ENCODE measurements at regions not wholly inside any gene's neighbourhood (a gene's known extent, or its start where the extent isn't known, plus 50 kb on each side); places are given as distances from the start of the nearest gene placed in this dataset.

DNA sequence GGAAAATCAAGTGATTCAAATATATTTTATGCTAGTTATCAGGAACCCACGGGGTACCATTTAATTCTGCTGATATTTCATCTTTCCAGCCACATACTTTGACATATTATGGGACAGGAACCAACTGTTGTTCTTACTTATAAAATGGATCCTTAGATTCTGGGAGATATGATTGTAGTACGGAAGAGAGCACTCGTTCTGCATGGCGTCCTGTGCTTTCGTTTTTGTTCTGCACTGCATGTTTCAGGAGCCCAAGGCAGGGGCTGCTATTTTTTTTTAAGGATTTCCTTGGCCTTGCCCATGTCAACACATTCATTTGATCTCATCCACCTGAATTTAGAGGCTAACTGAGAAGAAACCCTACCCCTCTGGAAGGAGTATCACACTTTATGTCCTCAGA, 245.5 kb upstream of the TLL1 start:
- TF ChIP-seq, protein P1, sequence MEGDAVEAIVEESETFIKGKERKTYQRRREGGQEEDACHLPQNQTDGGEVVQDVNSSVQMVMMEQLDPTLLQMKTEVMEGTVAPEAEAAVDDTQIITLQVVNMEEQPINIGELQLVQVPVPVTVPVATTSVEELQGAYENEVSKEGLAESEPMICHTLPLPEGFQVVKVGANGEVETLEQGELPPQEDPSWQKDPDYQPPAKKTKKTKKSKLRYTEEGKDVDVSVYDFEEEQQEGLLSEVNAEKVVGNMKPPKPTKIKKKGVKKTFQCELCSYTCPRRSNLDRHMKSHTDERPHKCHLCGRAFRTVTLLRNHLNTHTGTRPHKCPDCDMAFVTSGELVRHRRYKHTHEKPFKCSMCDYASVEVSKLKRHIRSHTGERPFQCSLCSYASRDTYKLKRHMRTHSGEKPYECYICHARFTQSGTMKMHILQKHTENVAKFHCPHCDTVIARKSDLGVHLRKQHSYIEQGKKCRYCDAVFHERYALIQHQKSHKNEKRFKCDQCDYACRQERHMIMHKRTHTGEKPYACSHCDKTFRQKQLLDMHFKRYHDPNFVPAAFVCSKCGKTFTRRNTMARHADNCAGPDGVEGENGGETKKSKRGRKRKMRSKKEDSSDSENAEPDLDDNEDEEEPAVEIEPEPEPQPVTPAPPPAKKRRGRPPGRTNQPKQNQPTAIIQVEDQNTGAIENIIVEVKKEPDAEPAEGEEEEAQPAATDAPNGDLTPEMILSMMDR (IDR thresholded peaks at IDR 0.05): no peak
- H3K27ac ChIP-seq: no peak overlapping the region
- H3K27me3 ChIP-seq (ENCODE audit: low read depth): no peaks in the 10 kb centered on the region
- H3K4me3 ChIP-seq: no peak overlapping the region
- intact Hi-C loops (cut with DNase I): no loop called here
- H3K36me3 ChIP-seq: no peaks in the 10 kb centered on the region
- DNase-seq (no peak), ATAC-seq (no peak)
- H3K4me1 ChIP-seq: no peaks in the 10 kb centered on the region
- no peaks in the 10 kb centered on the region for H3K9me3 ChIP-seq

DNA sequence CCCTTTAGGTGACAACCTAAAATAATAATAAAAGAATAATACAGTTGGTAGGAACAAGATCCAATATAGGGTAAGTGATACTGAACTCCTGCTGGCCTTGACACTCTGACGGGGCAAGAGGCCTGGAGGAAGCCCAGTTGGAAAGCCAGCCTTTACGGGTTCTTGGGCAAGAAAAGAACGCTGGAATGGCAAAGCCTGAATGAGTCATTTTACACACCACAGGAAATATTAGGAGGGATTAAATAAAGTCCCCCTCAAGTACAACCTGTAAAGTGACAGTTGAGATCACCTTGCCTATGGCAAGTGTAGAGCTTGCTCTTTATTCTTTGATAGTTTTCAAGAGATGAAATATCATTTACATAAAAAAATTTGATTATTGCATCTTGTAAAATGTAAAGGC, 244.5 kb upstream of the TLL1 start:
- DNase-seq (no peak), ATAC-seq (no peak)
- TF ChIP-seq, protein P1 (IDR thresholded peaks at IDR 0.05): no peak
- intact Hi-C loops (cut with DNase I): no loop called here
- Histone ChIP-seq H3K4me3 (no peak overlapping the region), H3K9me3 (no peaks in the 10 kb centered on the region), H3K4me1 (no peaks in the 10 kb centered on the region), H3K36me3 (no peaks in the 10 kb centered on the region), H3K27me3 (ENCODE audit: low read depth) (no peaks in the 10 kb centered on the region), H3K27ac (no peak overlapping the region)

DNA sequence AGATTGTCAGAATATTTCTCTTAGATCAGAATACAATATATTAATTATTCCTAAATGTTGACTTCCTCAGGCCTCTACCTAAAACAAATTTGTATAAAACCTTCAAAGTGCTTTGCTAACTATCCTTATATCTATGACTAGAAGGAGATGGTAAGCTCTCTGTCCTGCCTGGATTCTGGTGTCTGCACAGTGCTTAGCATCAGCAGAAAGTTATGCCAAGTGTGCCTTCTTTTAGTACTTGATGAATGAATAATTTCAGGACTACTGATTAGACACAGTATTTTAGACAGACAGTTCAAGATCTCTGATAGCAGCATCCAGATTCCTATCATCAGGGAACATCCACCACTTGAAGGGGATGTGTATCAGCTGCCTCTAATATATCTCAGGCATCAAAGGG, 242.4 kb upstream of the TLL1 start:
- TF ChIP-seq, protein P1 (IDR thresholded peaks at IDR 0.05): no peak
- no peaks in the 10 kb centered on the region for H3K27me3 ChIP-seq (ENCODE audit: low read depth)
- intact Hi-C loops (cut with DNase I): no loop called here
- H3K27ac ChIP-seq: no peak overlapping the region
- ATAC-seq: no peak
- no peaks in the 10 kb centered on the region for H3K9me3 ChIP-seq
- no peak for DNase-seq
- no peak overlapping the region for H3K4me3 ChIP-seq
- no peaks in the 10 kb centered on the region for H3K4me1 ChIP-seq
- H3K36me3 ChIP-seq: no peaks in the 10 kb centered on the region

DNA sequence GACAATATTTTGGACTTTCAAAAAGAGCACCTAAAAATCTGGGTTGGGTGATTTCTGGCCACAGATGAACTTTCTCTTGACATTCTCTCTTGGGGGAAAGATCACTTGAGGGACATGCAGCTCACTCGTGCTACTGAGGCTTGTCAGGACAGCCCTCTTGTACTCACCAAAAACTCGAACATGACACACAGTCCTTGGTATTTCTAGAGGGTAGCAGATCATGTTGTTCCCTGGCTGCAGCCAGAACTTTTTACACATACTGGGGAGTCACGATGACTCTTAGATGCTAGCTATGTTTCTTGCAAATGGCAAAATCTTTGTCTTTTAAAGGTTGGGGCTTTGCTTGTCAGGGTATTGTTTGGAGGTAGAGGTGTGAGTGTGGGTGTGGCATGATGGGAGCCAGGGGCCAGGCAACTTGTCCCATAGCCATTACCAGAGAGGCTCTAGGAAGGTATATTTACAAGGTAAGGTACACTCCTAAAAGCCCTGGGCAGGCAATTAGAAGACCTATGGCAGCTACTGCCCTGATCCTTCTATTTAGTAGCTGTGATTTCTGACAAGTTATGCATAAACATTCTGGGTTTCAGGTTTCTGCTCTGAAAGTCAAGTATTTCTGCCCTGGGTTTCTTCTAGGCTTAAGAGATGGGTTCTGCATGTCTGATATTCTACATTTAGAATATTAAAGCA, 241.7 kb upstream of the TLL1 start:
- ATAC-seq (peak in 1 of 2 donors; percentile 41), DNase-seq (no peak)
- H3K27ac ChIP-seq: no peak overlapping the region
- no peaks in the 10 kb centered on the region for H3K9me3 ChIP-seq
- no peaks in the 10 kb centered on the region for H3K27me3 ChIP-seq (ENCODE audit: low read depth)
- TF ChIP-seq, protein P1 (IDR thresholded peaks at IDR 0.05): no peak
- H3K36me3 ChIP-seq: no peaks in the 10 kb centered on the region
- H3K4me3 ChIP-seq: no peak overlapping the region
- intact Hi-C loops (cut with DNase I): no loop called here
- H3K4me1 ChIP-seq: no peaks in the 10 kb centered on the region

DNA sequence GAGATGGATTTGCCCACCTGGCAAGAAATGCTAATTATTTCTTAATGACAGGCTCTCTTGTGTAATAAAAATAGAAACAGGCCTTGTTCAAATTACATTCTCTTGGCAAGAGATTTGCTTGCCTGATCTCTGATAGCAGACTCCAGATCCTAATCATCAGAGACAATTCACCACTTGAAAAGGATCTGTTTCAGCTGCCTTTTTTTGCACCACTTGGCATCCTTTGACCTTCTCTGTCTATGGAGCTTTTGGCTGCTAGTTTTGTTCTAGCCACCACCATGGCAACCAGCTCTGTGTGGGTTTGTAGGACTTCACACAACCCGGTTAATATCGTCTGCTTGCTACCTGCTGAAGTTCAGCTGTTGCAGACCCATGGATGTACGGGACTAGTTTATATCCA, 241.1 kb upstream of the TLL1 start:
- ATAC-seq (no peak), DNase-seq (no peak)
- Histone ChIP-seq H3K36me3 (no peaks in the 10 kb centered on the region), H3K4me1 (no peaks in the 10 kb centered on the region), H3K9me3 (no peaks in the 10 kb centered on the region), H3K27ac (no peak overlapping the region), H3K4me3 (no peak overlapping the region), H3K27me3 (ENCODE audit: low read depth) (no peaks in the 10 kb centered on the region)
- TF ChIP-seq, protein P1 (IDR thresholded peaks at IDR 0.05): no peak
- intact Hi-C loops (cut with DNase I): no loop called here
